ENCODE measurements at regions not wholly inside any gene's neighbourhood (a gene's known extent, or its start where the extent isn't known, plus 50 kb on each side); places are given as distances from the start of the nearest gene placed in this dataset.
"Not testable (repeated sequence)": the region's sequence is repeated elsewhere in the genome, so short reads cannot be mapped to it uniquely, and the experiment has no call there.

DNA sequence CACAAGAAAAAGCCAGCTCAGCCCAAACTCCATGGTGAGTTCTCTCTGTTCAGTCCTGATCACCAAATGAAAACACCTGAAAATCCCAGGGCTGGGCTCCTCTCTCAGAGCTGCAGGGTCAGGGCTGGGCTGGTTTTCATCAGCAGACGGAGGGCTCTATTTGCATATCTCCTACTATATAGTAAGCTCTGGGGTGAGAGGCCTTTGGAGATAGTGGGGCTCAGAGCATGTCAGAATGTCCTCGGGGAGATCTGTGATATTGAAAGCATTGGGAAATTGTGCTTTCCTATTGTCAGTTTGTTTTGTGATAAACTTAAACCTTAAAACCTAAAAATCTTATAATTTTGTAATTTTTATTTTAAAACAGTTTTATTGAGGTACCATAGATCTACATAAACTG is 742.6 kb downstream of the TMEM121 start:
- no peak for DNase-seq (ENCODE audit: low spot score)
- H3K4me3 ChIP-seq, result no peak overlapping the region
- H3K27me3 ChIP-seq (replicated peaks; ENCODE audit: insufficient read depth), result no peaks in the 10 kb centered on the region
- no peaks in the 10 kb centered on the region for H3K4me1 ChIP-seq (ENCODE audit: control insufficient read depth in 1 of 2, low read depth in 2 of 2)
- ATAC-seq (ENCODE audit: insufficient number of reproducible peaks, low FRiP score, low read depth), result no peak
- H3K36me3 ChIP-seq, result no peaks in the 10 kb centered on the region
- H3K9me3 ChIP-seq, result no peaks in the 10 kb centered on the region
- TF ChIP-seq, protein P1, sequence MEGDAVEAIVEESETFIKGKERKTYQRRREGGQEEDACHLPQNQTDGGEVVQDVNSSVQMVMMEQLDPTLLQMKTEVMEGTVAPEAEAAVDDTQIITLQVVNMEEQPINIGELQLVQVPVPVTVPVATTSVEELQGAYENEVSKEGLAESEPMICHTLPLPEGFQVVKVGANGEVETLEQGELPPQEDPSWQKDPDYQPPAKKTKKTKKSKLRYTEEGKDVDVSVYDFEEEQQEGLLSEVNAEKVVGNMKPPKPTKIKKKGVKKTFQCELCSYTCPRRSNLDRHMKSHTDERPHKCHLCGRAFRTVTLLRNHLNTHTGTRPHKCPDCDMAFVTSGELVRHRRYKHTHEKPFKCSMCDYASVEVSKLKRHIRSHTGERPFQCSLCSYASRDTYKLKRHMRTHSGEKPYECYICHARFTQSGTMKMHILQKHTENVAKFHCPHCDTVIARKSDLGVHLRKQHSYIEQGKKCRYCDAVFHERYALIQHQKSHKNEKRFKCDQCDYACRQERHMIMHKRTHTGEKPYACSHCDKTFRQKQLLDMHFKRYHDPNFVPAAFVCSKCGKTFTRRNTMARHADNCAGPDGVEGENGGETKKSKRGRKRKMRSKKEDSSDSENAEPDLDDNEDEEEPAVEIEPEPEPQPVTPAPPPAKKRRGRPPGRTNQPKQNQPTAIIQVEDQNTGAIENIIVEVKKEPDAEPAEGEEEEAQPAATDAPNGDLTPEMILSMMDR (IDR thresholded peaks at IDR 0.05), result no peak
- H3K27ac ChIP-seq, result no peak overlapping the region

DNA sequence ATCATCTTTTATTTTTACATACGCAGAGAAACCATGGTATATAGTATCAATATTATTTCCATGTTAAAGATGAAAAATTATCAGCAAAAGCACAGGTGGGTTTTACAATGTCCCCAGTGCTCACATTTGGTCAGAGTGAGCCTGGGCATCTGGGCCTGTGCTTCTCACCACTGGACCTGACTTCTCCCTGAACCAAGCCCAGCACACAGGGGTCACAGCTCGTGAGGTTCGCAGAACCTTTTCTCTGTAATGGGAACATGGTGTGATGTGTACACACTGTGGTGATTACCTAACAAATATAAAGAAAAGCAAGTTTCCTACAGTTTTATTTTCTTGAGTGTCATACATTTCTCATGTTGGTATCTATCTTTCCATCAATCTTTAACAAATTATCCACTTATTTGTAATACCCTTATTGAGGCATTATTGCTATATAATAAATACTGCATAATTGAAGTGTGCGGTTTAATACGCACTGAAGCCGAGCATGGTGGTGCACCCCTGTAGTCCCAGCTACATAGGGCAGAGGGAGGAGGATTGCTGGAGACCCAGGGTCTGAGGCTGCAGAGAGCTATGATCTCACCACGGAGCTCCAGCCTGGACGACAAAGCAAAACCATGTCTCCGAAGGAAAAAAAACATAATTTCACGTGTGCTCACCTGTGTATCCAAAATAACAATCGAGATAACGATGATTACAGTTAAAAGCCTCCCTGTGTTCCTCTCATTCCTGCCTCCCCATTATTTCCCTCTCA is 743.2 kb downstream of the TMEM121 start:
- H3K4me3 ChIP-seq, result no peak overlapping the region
- H3K9me3 ChIP-seq, result no peaks in the 10 kb centered on the region
- H3K27ac ChIP-seq, result no peak overlapping the region
- TF ChIP-seq, protein P1 (IDR thresholded peaks at IDR 0.05), result no peak
- no peaks in the 10 kb centered on the region for H3K27me3 ChIP-seq (replicated peaks; ENCODE audit: insufficient read depth)
- H3K36me3 ChIP-seq, result no peaks in the 10 kb centered on the region
- no peak for ATAC-seq (ENCODE audit: insufficient number of reproducible peaks, low FRiP score, low read depth)
- H3K4me1 ChIP-seq (ENCODE audit: control insufficient read depth in 1 of 2, low read depth in 2 of 2), result no peaks in the 10 kb centered on the region
- no peak for DNase-seq (ENCODE audit: low spot score)

DNA sequence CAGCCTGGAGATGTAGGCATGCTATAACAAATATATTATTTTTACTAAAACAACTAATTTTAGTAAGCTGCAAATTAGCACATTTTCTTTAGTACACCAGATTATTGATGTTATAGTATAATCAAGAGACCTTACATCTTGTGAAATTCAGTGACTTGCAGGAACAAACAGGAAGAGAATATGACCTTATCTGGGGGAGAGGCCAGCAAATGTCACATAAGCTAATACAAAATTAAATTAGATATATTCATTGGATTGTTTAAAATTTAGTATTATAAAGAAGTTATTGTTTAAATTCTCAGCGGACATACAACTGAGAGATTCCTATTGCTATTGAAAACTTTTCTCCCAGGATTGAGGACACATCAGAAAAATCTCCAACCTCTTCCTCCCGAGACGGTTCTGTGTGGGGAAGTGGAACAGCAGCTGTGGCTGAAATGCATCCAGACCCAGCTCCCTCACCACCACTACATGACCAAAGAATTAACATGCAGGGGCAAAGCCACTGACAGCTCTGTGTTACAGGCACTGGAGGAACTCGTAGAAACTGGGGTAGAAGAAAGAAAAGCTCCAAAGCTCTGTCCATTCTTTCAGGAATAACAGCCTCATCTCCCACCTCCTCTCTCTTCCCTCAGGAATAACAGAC is 744.2 kb downstream of the TMEM121 start:
- H3K27ac ChIP-seq; H3K9me3 ChIP-seq; H3K36me3 ChIP-seq; DNase-seq (ENCODE audit: low spot score); H3K27me3 ChIP-seq (replicated peaks; ENCODE audit: insufficient read depth); H3K4me1 ChIP-seq (ENCODE audit: control insufficient read depth in 1 of 2, low read depth in 2 of 2); ATAC-seq (ENCODE audit: insufficient number of reproducible peaks, low FRiP score, low read depth); H3K4me3 ChIP-seq: not testable (repeated sequence)

DNA sequence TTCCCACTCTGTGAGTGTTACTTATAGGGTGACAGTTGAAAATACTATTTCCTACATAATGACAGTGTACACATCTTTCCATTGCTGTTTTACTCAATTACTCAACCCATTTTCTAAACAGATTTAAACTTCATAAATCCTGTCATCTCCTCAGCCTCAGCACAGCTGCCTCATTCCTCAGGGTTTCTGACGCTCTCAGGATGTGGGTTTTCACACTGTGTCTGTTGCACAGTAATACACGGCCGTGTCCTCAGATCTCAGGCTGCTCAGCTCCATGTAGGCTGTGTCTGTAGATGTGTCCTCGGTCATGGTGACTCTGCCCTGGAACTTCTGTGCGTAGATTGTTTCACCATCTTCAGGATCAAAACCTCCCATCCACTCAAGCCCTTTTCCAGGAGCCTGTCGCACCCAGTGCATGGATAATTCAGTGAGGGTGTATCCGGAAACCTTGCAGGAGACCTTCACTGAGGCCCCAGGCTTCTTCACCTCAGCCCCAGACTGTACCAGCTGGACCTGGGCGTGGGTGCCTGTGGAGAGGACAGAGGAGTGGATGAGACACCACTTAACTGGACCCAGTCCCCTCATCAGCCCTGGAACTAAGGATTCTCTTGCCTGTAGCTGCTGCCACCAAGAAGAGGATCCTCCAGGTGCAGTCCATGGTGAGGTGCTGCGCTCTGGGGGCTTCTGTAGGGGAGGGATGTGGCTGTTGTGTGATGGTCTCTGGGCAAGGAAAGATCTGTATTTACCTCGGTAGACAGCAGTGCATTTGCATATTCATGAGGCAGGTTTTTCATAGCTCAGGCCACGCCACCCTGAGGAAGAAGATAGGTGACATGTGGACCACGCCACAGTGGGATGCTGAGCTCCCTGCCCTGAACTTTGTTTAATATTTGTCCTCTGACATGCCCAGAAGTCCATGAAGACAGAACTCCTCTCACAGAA is 750.2 kb downstream of the TMEM121 start:
- Histone ChIP-seq H3K27ac (no peak overlapping the region), H3K36me3 (no peaks in the 10 kb centered on the region), H3K27me3 (replicated peaks; ENCODE audit: insufficient read depth) (no peaks in the 10 kb centered on the region), H3K9me3 (no peaks in the 10 kb centered on the region), H3K4me1 (ENCODE audit: control insufficient read depth in 1 of 2, low read depth in 2 of 2) (no peaks in the 10 kb centered on the region), H3K4me3 (no peak overlapping the region)
- TF ChIP-seq, protein P1 (IDR thresholded peaks at IDR 0.05), result no peak
- ATAC-seq (ENCODE audit: insufficient number of reproducible peaks, low FRiP score, low read depth) (no peak), DNase-seq (ENCODE audit: low spot score) (no peak)

DNA sequence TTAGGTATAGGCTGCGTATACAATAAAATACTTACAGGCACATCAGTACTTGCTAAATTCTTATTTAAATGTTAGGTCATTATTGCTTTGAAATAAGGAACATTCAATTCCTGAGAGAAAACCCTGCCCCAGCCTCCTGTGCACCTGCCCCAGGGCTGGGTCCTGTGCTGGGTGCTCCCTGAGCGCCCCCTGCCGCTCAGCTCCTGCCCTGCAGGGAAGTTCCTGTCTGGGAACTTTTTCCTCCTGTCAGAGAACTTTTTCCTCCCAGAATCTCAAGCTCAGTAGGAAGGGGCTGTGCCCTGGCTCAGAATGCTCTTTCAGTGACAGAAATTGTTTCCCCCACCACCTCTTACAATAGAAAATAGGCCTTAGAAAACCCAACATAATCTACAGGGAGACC is 751.1 kb downstream of the TMEM121 start:
- ATAC-seq (ENCODE audit: insufficient number of reproducible peaks, low FRiP score, low read depth) (no peak), DNase-seq (ENCODE audit: low spot score) (no peak)
- no peaks in the 10 kb centered on the region for H3K4me1 ChIP-seq (ENCODE audit: control insufficient read depth in 1 of 2, low read depth in 2 of 2)
- H3K27ac ChIP-seq, result no peak overlapping the region
- H3K4me3 ChIP-seq, result no peak overlapping the region
- no peaks in the 10 kb centered on the region for H3K36me3 ChIP-seq
- no peaks in the 10 kb centered on the region for H3K27me3 ChIP-seq (replicated peaks; ENCODE audit: insufficient read depth)
- TF ChIP-seq, protein P1 (IDR thresholded peaks at IDR 0.05), result no peak
- H3K9me3 ChIP-seq, result no peaks in the 10 kb centered on the region
